Activated CD8-positive, alpha-beta memory T cell treated with anti-CD3 and anti-CD28 coated beads, Interleukin-2, amount 50 U/mL, for 24 hours (primary cell): ENCODE measurements at regions not wholly inside any gene's neighbourhood (a gene's known extent, or its start where the extent isn't known, plus 50 kb on each side); places are given as distances from the start of the nearest gene placed in this dataset.

ENCODE experiments used
- DNase-seq: peaks from one replicate; pipeline ENCODE4 v3.0.0-alpha.2; 2020; ENCODE audit errors: extremely low read depth

DNA sequence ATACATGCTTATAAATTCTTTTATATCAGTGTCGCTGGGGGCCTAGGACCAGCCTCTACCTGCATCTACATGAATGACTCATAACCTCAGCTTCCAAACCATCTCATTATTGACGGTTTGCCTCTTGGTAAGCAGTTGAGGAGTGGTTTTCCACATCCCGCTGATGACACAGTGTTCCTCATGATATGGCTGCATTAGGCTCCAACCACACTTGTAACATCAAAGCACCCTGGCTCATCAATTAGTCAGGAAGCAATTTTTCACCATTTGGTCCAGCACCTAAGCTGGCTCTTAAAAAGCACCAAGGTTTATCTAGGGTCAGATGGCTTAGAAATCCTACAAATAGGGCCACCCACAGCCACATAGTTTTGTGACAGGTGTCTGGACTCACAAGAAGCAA, 402.4 kb downstream of the ARHGEF28 start:
- no peak for DNase-seq

GRCh38 chr5:74027732-74028338, 401.8 kb downstream of the ARHGEF28 start:
- no peak for DNase-seq

- no peak for DNase-seq
Measured at GRCh38 chr5:74026310-74026709, 400.3 kb downstream of the ARHGEF28 start.

- no peak for DNase-seq
Measured at GRCh38 chr5:74021126-74021525, 395.1 kb downstream of the ARHGEF28 start.

DNA sequence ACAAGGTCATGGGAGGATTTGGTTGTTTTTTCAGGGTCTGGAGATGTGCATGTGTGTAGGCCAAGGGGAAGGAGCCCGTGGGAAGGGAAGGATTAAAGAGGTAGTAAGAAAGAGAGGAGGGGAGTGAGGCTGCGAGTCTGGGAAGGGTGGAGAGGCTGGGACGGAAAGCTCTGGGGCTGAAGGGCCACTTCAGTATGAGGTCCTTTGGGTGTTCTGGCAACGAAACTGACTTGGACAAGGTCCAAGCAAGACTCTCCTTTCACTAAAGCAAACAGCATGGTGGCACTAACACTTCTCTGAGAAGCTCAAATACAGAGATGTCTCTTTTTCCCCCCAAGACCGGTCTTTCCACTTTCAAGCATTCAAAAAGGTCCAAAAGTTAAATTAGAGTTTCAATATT, 394.5 kb downstream of the ARHGEF28 start:
- no peak for DNase-seq

DNA sequence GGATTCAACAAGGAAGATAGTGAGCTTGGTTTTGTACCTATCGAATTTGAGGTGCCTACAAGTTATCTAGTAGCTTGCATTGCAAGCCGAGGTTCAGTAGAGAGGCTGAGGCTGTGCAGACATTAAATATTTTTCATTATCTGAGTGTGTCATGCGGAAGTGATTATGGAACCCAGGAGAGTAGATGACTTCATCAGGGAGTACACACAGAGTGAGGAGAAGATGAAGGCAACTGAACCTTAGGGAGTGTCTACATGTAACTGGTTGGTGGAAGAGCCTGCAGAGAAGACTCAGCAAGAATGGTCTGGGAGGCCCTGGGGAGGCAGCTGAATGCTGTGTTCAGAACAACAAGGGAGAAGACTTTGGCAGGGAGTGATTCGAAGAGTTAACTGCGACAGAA, 393.9 kb downstream of the ARHGEF28 start:
- DNase-seq: no peak

DNA sequence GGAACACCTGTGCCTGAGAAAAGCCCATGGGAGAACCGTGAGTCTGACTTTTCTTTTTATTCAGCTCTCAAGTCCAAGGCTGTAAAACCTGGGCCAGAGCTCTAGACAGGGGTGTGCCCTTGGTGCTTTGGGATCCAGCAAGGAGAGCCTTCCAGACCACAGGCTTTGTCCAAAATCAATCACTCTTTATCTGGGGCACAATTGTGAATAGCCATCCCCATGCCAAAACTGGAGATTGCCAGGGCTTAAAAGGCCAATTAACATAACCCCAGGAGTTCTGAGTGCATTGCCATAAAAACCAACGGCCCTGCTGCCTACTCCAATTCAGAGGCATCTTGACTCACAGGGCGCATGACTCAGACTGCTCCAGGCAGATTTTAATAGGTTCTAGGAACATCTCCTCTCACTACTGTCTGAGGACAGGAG, 391.8 kb downstream of the ARHGEF28 start:
- DNase-seq: no peak

DNA sequence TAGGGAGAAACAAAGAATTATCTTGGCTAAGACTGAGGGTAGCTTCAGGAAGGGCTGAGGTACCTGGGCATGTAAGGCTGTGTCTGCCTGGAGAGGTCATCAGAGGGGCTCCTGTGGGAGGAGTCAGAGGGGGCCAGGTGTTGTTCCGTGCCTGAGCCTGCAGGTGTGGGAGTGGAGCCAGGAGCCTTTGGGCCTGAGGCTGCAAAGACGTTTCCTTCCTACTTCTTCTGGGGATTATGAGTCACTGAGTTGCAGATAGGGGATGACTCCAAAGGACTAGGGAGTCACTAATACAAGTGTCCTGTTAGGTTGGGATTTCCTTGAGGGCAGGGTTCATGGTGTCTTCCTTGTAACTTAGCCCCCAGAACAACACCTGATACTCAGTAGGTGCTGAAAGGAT, 391.1 kb downstream of the ARHGEF28 start:
- no peak for DNase-seq

DNA sequence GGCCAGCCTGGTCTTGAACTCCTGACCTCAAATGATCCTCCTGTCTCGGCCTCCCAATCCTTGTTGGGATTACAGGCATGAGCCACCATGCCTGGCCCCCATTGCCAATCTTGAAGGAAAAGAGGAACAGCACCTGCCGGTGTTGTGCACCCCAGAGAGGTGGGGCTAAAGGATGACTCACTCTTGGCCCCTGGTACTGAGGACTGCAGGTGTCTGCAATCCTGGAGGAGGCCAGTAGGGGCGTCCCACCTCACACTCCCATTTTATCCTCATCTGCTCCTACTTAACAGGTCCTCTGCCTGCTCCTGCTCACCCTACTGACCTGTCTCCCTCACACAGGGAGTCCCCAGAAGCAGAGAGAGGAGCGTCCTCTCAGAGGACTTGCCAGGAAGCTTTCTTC, 390.4 kb downstream of the ARHGEF28 start:
- no peak for DNase-seq

DNA sequence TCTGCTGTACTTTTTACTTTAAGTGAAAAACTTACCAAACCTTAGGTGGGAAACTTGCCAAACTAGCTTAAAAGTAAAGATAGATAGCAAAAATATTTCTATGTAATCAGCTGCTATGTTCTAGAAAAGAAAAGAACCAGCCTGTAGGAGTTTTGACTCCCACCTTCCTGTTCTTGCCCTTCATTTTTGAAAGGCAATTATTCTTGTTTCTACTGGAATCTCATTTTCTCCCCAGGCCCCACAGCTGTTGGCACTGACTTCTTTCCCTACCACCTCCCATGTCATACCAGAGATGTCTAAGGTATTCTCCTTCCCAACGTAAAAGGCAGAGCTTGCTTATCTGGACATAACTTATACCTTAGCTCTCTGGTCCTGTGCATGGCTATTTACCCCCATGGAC, 389.7 kb downstream of the ARHGEF28 start:
- DNase-seq: no peak

DNA sequence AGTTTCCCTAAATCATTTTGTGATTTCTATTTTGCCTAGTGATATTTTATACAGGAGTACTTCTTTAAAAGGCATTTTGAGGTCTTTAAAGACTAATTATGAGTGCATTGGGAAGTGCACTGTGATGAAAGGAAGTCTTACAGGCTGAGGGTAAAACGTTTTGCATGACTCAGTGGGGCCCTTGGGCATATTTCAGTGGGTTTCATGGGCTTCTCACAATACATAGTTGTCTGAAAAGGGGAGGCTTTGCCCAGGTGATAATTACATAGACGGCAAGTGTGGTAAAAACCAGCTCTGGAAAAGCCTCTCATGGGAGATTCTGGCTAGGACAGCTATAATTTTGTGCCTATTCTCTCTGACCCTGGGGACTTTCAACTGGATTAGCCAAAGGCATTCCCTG, 387.2 kb downstream of the ARHGEF28 start:
- DNase-seq: no peak

DNA sequence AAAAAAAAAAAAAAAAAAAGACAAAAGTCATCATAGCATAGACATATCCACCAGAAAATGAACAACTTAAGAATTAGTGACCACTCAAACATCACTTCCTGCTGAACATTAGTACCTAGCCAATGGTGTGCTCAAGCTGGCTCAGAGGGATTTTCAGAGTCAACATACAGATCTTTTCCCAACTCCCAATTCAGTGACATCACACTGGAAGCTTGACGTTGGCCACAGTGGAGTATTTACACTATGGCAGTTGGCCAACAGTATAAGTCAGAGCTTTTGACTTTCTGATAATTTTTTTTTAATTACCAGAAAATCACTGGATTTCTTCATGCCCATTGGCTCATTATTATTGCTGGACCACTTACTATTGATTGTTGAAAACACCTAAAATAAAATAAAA, 383.5 kb downstream of the ARHGEF28 start:
- DNase-seq: no peak

DNA sequence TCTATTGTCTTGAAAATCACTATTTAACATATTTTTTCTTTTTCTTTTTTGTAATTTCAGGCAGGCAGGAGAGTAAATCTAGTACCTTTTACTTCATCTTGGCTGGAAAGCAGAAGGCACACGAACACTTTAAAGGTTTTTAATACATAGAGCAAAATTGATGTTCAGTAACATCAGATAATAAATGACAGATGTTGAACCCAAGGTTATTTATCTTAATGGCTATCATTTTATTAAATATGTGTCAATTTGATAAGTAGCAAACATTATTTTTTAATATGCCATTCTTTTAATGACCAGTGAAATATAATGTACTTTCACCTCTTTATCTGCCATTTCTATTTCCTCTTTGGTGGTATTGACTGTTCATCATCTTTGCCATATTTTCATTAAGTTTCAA, 381.2 kb downstream of the ARHGEF28 start:
- DNase-seq: no peak

DNA sequence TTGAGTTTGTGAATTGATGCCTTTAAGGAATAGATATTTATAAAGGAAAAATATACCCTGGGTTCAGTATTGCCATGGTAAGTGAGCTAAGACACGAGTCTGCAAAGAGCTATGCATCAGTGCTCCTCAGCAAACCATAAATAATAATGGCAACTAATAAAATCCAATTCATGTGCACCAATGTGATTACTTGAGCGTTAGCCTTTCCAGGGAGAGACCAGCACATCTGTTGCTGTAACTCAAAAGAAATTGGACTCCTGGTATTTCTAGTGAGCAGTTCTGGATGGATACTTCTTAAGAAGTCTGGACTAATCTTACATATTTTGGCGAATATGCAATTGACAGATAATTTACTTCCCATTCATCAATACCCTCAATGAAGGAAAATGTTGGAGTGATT, 373.3 kb downstream of the ARHGEF28 start:
- no peak for DNase-seq

GRCh38 chr5:73998489-73998888, 372.5 kb downstream of the ARHGEF28 start:
- DNase-seq: no peak

DNA sequence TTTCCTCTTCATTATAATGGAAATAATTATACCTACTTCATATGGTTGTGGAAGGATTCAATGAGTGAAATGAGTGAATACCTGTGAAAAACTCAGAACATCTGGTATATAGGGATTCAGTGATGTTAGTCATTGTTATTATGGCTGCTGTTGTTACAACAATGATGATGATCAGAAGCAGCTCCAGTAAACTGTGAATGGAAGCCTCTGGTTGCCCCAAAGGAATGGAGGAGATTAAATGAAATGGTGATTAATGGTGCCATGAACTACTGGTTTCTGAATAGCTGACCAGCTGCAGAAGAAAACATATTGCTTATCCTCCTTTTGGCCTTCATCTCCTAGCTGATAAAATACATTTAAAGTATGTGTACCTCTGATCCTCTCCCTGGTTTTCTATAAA, 372.0 kb downstream of the ARHGEF28 start:
- DNase-seq: no peak

- DNase-seq: no peak
Measured at GRCh38 chr5:73996151-73996755, 370.3 kb downstream of the ARHGEF28 start.

DNA sequence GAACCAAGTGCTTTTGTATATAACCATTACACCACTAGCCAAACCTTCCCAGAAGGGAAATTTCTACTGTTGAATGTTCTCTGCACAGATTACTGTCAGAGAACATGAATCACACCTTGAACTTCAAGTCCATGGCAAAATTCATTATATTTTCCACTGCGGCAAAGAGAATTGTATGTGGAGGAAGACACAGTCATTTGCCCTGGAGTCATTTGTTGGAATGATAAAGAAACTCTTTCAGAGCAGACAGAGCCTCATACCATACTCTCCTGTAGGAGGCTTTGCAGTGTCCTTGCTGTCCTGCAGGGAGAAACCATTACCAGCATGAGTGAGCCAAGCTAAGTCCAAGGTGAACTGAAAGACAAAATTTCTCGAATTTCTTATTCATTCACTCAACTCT, 369.0 kb downstream of the ARHGEF28 start:
- DNase-seq: no peak
